Sciatic nerve (tissue), 2 donors: ENCODE measurements at regions not wholly inside any gene's neighbourhood (a gene's known extent, or its start where the extent isn't known, plus 50 kb on each side); places are given as distances from the start of the nearest gene placed in this dataset.
A peak's percentile ranks its signal among the peaks of the same experiment; 100 is the strongest.
"Not testable (repeated sequence)": the region's sequence is repeated elsewhere in the genome, so short reads cannot be mapped to it uniquely, and the experiment has no call there.

Experiments
- ATAC-seq: fragments of 200-7000 bp; cut with Tn5 transposase; one replicate; pipeline ENCODE4 v1.9.1; 2020; ENCODE audit warnings: mild to moderate bottlenecking, moderate library complexity
- DNase-seq: peaks from one replicate; pipeline ENCODE4 v3.0.0-alpha.2; 2020; ENCODE audit warnings: low spot score
- intact Hi-C: fragments of 100-400 bp; cut with DNase I; formaldehyde crosslinking; loops from one replicate; pipeline ENCODE4 v1.14.2; 2022
- donor health status: DM: no; HTN: no; CAD: no.
- donor health status: DM: no; HTN: no; CAD: no.

- peak; percentile 63 for ATAC-seq
- no peak for DNase-seq
- intact Hi-C loops: no loop called here
Observed at GRCh38 chr5:38607396-38607795, 51.0 kb upstream of the LIFR start.

- ATAC-seq: peak; percentile 44
- DNase-seq: no peak
- intact Hi-C loops: no loop called here
Observed at GRCh38 chr5:38607930-38608564, 51.6 kb upstream of the LIFR start.

DNA sequence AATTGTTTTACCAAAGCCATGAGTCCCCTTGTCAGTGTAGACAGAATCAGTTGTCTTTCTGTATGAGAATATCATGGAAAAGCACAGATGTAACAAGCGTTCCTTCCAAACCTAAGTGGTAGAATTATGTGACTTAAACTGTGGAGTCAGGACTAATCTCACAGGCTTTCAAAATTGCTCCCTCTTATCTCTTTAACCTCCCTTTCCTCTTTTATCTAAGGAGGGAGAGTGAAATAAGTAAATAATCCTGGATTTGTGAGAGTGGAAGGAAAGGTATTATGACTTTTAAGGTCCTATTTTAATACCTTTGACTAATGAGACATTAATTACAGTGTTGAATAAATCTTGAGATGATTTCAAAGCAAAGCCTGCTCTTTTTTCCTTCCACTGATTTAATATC lies 52.4 kb upstream of the LIFR start:
- no peak for DNase-seq
- no peak for ATAC-seq
- intact Hi-C loops: no loop called here

GRCh38 chr5:38612851-38613250 lies 56.4 kb upstream of the LIFR start:
- no peak for DNase-seq
- no peak for ATAC-seq
- intact Hi-C loops: no loop called here

DNA sequence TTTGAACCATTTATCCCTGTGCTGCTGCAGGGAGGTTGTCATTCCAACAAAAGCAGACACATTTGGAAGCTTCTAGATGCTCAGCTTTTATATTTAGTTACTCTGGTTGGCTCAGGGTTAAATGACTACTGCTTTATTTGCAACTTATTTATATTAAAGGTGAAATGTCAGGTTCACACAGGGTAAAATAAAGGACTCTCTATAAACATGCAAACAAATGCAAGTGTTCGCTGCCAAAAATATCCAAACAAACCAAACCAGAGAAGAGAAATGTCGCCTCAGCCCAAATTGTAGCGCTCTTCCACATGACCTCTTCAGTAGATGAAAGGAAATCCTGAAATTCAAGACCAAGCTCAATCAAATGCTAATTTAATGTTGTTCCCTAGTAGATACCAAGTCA lies 57.0 kb upstream of the LIFR start:
- DNase-seq (no peak), ATAC-seq (no peak)
- intact Hi-C loops: no loop called here

DNA sequence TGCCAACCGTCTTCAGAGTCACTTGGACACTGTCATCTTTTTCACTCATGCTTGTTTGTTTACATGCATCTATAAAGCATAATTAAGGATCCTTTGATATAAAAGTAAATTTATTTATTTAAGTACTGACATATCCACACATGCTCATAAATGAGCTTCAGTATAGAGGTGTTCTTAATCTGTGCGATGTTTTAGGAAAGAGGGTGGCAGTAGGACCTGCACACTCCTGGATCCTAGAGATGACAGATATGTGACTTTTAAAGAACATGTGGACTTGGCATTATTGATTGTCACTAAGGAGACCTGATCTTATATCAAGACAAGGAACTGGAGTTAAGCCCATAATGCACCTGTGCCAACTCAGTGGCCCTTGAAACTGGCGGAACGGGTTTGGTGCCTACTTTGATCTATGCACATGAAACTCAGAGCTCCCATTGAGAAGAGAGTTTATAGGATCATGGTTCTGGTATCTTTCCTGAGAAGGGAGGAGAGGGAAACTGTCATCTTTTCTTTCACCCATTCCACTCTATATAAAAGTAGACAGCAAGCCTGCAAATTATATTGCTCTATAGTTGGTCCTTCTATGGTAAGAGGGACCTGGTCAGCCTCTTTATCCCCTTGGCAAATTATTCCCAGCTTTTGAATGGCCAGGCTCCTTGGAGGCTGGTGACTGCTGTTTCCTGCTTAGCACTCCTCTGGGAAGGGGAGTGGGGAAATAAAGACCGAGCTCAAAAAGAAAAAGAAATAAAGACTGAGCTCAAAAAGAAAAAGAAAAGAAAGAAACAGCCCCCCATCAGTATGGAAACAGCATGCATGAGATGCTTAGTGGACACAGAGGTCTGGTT lies 57.8 kb upstream of the LIFR start:
- ATAC-seq: no peak
- DNase-seq: no peak

GRCh38 chr5:38615042-38615441 lies 58.6 kb upstream of the LIFR start:
- ATAC-seq (no peak), DNase-seq (no peak)
- intact Hi-C loops: no loop called here

More for the DNA sequence above, 57.8 kb upstream of the LIFR start:
- intact Hi-C loops: no loop called here

DNA sequence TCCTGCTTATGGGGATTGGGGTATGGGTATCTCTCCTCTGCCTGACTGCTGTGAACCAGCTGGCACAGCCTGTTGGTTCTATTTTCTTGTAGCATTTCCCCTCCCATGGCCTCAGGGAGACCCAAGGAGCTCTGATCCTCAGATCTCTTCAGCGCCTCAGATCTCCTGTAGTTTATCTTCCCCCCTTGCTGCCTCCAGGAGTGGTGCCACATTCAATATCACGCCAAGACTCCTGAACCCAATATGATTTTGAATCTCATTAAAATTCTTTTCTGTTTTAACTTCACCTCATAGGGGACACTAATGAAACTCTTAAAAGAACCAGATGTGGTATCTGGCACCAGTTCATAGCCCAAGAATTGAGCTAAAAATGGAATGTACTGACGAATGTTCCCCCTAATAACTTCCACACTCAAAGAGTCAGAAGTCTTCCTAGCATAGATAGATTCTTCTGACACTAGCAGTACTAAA lies 59.6 kb upstream of the LIFR start:
- intact Hi-C loops: no loop called here
- no peak for DNase-seq
- peak; percentile 82 for ATAC-seq

- no peak for DNase-seq
- no peak for ATAC-seq
- intact Hi-C loops: no loop called here
Observed at GRCh38 chr5:38618154-38618553, 61.7 kb upstream of the LIFR start.

DNA sequence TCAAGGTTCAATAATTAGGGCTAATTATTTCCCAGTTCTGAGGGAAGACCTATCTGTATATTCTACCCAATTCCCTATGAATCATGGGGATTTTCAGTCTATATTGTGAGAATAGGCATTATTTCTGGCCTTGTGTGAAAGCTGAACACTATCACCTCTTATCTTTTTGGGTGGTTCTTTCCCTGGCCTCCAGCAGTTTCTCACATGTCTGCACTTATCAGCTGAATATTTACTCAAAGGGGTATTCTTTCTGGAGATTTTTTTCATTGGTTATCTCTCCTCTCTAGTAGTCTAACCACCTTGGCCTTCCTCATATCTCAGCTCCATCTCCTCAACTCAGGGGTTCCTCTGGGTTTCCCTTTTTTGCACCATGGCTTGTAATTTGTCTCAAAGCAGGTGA lies 64.9 kb upstream of the LIFR start:
- DNase-seq (no peak), ATAC-seq (no peak)
- intact Hi-C loops: no loop called here

DNA sequence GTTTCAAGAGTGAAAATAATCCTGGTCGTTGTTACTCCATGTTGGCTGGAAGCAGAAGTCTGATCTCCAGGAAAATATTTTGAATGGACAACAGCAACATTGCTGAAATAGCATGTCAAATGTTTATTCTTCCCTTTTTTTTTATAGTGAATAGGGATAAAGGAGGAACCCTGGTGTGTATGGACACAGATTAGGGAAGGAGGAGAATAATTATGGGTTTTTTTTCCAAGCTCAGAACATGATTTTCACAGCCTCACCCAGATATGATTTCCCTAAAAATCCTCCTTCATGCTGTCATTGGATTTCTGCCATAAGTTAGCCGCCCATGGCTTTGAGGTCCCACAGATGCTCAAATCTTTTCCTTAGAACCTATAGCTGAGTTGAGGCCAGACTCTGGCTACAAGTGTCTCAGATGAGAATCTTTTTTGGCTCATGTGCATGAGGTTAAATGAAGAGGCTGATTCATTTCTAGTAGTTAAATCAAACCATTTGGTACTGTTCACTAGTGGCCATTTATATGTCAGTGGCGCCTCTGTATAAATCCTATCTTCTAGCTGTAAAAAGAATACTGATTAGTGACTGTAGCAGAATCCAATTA lies 65.5 kb upstream of the LIFR start:
- intact Hi-C loops: no loop called here
- DNase-seq: no peak
- ATAC-seq: no peak

GRCh38 chr5:38622723-38623129 lies 66.3 kb upstream of the LIFR start:
- ATAC-seq: no peak
- DNase-seq: no peak
- intact Hi-C loops: no loop called here

GRCh38 chr5:38624541-38624940 lies 68.1 kb upstream of the LIFR start:
- DNase-seq, ATAC-seq, intact Hi-C loops: not testable (repeated sequence)

DNA sequence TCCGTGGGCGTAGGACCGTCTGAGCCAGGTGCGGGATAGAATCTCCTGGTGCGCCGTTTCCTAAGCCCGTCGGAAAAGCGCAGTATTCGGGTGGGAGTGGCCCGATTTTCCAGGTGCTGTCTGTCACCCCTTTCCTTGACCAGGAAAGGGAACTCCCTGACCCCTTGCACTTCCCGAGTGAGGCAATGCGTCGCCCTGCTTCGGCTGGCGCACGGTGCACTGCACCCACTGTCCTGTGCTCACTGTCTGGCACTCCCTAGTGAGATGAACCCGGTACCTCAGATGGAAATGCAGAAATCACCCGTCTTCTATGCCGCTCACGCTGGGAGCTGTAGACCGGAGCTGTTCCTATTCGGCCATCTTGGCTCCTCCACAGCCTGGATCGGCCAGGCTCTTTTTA lies 74.9 kb upstream of the LIFR start:
- intact Hi-C loops, ATAC-seq, DNase-seq: not testable (repeated sequence)

- intact Hi-C loops: no loop called here
- no peak for DNase-seq
- ATAC-seq: no peak
Observed at GRCh38 chr5:38634568-38635369, 78.3 kb upstream of the LIFR start.

- DNase-seq (no peak), ATAC-seq (no peak)
- intact Hi-C loops: no loop called here
Observed at GRCh38 chr5:38636626-38637025, 80.2 kb upstream of the LIFR start.

DNA sequence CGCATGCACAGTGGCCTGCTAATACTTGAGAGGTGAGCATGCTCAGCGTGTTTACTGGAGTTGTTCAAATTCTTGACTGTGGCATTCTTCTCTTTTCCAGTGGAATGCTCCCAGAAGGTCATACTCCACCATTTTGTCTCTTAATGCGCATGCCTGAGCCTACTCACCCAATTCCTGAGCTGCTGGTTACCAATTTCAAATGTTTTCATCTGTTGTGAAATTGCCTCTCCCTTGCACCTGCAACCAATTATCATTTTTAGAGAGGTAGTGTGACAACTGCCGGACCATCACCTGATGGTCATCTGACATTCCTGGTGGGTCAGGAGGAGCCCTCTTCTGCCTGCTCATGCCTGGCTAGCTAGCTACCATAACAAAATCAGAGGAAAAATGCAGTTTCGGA lies 82.2 kb upstream of the LIFR start:
- ATAC-seq (no peak), DNase-seq (no peak)
- intact Hi-C loops: no loop called here

GRCh38 chr5:38639377-38640358 lies 83.2 kb upstream of the LIFR start:
- peak; percentile 30 for ATAC-seq
- intact Hi-C loops: no loop called here

More at GRCh38 chr5:38639377-38640358, 83.2 kb upstream of the LIFR start:
- no peak for DNase-seq
